SK-N-DZ (cell line): ENCODE measurements at regions not wholly inside any gene's neighbourhood (a gene's known extent, or its start where the extent isn't known, plus 50 kb on each side); places are given as distances from the start of the nearest gene placed in this dataset.
"Not testable (repeated sequence)": the region's sequence is repeated elsewhere in the genome, so short reads cannot be mapped to it uniquely, and the experiment has no call there.

Experiments
- DNase-seq: peaks from one replicate; pipeline ENCODE4 v3.0.0-alpha.2; 2015; ENCODE audit warnings: low spot score

GRCh38 chr4:189658831-189659230 is 281.8 kb upstream of the FRG1 start:
- DNase-seq: not testable (repeated sequence)

- no peak for DNase-seq
Observed at GRCh38 chr4:189659287-189659686, 281.4 kb upstream of the FRG1 start.

- no peak for DNase-seq
Observed at GRCh38 chr4:189660722-189661360, 279.8 kb upstream of the FRG1 start.

- DNase-seq: no peak
Observed at GRCh38 chr4:189664693-189665250, 275.9 kb upstream of the FRG1 start.

GRCh38 chr4:189665712-189666305 is 274.9 kb upstream of the FRG1 start:
- not testable (repeated sequence) for DNase-seq

GRCh38 chr4:189667386-189667785 is 273.3 kb upstream of the FRG1 start:
- DNase-seq: not testable (repeated sequence)

- not testable (repeated sequence) for DNase-seq
Observed at GRCh38 chr4:189697675-189698245, 242.9 kb upstream of the FRG1 start.

- not testable (repeated sequence) for DNase-seq
Observed at GRCh38 chr4:189703000-189703399, 237.7 kb upstream of the FRG1 start.

- not testable (repeated sequence) for DNase-seq
Observed at GRCh38 chr4:189706821-189707220, 233.9 kb upstream of the FRG1 start.

- not testable (repeated sequence) for DNase-seq
Observed at GRCh38 chr4:189707227-189707626, 233.4 kb upstream of the FRG1 start.

GRCh38 chr4:189711956-189712355 is 228.7 kb upstream of the FRG1 start:
- DNase-seq: not testable (repeated sequence)

- DNase-seq: not testable (repeated sequence)
Observed at GRCh38 chr4:189721016-189721993, 219.4 kb upstream of the FRG1 start.

- DNase-seq: peak; percentile 77
Observed at GRCh38 chr4:189722324-189723003, 218.2 kb upstream of the FRG1 start.

GRCh38 chr4:189727982-189728638 is 212.6 kb upstream of the FRG1 start:
- not testable (repeated sequence) for DNase-seq

GRCh38 chr4:189731989-189732388 is 208.7 kb upstream of the FRG1 start:
- not testable (repeated sequence) for DNase-seq

- not testable (repeated sequence) for DNase-seq
Observed at GRCh38 chr4:189733507-189733906, 207.2 kb upstream of the FRG1 start.

GRCh38 chr4:189734648-189735267 is 205.9 kb upstream of the FRG1 start:
- DNase-seq: not testable (repeated sequence)

- DNase-seq: not testable (repeated sequence)
Observed at GRCh38 chr4:189736656-189737055, 204.0 kb upstream of the FRG1 start.

- DNase-seq: not testable (repeated sequence)
Observed at GRCh38 chr4:189740118-189740517, 200.6 kb upstream of the FRG1 start.

GRCh38 chr4:189740873-189741272 is 199.8 kb upstream of the FRG1 start:
- no peak for DNase-seq
